GM08714 (cell line): ENCODE measurements at regions not wholly inside any gene's neighbourhood (a gene's known extent, or its start where the extent isn't known, plus 50 kb on each side); places are given as distances from the start of the nearest gene placed in this dataset.
"Not testable (repeated sequence)": the region's sequence is repeated elsewhere in the genome, so short reads cannot be mapped to it uniquely, and the experiment has no call there.

ENCODE experiments used
- H3K4me3 ChIP-seq: fragments of 200-500 bp; sonication (Bioruptor generic); 2 replicates; pipeline ENCODE4 v1.5.1; 2014; ENCODE audit warnings: mild to moderate bottlenecking, low read length, inconsistent platforms
- ZNF274 ChIP-seq: IDR thresholded peaks from 2 replicates; pipeline ENCODE4 v1.6.1; 2012; ENCODE audit warnings: mild to moderate bottlenecking, low read depth, low read length

GRCh38 chr18:70416496-70416895 lies 127.7 kb downstream of the SOCS6 start:
- no peak overlapping the region for H3K4me3 ChIP-seq
- no peak for TF ChIP-seq ZNF274

DNA sequence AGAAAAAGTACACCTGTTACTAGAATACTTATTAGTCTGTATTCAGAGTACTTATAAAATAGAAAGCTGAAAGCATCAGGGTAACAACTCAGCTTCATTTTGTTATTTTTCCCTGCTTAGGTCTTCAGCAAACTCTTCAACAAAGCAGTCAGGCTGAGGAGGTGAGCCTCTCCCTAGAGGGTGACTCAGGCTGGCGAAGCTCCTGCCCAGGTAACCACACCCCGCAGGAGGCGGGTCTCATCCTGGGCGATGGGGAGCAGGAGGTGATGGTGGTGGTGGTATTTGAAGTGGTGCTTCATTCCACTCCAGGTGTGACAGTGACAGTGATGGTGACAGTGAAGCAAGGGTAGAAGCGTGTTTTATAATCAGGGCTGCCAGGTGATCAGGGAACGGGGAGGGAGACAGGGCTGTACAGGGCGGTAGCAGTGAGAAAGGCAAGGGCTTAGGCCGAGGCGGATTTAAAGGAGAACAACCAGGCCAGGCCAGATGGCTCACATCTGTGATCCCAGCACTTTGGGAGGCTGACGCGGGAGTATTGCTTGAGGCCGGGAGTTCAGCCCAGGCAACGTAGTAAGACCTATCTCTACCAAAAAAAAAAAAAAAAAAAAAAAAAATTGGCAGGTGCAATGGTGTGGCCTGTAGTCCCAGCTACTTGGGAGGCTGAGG lies 127.1 kb downstream of the SOCS6 start:
- no peak overlapping the region for H3K4me3 ChIP-seq
- no peak for TF ChIP-seq ZNF274

- H3K4me3 ChIP-seq: no peak overlapping the region
- TF ChIP-seq ZNF274: no peak
Measured at GRCh38 chr18:70414315-70414900, 125.6 kb downstream of the SOCS6 start.

DNA sequence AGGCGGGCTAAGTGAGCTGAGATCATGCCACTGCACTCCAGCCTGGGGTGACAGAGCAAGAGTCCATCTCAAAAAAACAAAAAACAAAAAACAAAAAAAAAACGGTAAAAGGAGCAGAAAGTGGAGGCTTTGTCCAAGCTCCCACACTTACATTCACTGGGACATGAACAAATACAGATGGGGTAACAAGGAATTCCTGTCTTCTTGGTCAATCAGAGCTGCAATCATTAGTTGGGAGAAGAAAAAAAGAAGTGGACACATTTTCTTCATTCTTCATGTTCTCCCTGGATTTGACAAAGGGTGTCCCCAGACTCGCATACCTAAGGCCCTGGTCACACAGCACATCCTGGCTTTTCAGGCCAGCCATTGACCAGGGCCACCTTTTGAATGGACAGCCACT lies 124.6 kb downstream of the SOCS6 start:
- H3K4me3 ChIP-seq: no peak overlapping the region
- TF ChIP-seq ZNF274: no peak

DNA sequence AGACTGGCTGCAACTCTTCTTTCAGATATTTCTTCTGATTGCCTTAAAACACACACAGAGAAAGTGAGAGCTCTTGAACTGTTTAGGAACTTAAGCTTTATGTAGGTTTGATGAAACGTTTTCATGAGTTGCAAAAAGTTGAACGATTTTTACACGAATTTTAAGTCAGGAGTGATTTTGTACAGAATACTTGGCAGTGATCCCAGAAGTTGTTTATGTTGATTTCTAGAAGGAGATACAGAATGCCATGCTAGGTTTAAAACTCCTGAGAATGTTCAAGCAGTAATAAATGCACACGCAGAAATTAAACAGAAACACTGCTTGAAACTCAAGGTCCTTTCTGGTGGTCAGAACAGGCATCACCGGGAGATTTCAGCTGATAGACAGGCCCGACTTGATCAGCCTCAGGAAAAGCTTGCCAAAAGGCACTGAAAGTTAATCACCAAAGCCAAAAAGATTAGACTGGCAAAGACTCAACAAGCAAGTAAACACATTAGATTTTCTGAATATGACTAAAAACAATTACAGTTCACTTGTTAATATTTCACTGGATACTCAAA lies 123.1 kb downstream of the SOCS6 start:
- H3K4me3 ChIP-seq: no peak overlapping the region
- no peak for TF ChIP-seq ZNF274

DNA sequence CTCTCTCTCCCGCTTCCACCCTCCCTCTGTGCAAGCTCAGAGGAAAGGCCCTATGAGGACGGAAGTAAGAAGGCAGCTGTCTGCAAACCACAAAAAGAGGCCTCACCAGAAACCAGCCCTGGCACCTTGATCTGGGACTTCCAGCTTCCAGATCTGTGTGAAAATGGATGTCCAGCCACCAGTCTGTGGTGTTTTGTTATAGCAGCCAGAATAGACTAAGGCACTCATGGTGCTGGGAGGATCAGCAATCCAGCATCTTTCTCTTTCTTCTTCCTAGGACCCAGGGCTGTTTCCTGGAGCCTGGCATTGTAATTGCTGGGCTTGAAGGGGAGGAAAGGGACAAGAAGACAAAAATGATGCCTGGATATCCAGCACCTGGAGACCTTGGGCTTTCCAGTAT lies 122.5 kb downstream of the SOCS6 start:
- no peak overlapping the region for H3K4me3 ChIP-seq
- TF ChIP-seq ZNF274: no peak

DNA sequence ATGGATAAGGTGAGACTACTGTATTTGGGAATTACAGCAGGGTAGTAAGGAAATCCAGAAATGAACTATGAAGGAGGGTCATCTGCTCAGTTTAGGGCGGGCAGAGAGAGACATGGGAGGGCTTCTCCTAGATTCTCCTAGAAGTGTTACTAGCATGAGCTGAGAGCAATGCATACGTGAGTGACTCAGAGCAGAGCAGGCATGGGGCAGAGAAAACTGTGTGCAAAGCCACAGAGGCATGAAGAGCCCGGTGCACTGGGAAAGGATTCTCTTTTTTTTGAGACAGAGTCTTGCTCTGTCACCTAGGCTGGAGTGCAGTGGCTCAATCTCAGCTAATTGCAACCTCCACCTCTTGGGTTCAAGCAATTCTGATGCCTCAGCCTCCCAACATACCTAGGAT lies 116.2 kb downstream of the SOCS6 start:
- no peak for TF ChIP-seq ZNF274

DNA sequence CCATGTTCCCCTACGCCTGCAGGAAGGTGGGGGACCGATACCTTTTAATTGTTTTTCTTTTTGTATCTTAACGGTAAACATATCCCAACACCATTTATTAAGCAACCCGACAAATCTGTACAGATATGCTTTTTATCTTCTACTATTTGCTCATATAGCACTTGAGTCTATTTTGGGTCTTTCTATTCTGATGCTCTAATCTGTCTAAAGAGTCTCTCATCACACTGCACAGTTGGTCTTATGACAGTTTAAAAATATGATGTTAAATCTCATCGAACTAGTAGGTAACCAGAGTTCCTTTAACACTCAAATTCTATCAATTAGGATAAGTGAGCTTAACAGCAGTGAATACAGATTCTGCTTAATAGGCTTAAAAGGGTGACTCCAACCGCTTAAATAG lies 111.6 kb downstream of the SOCS6 start:
- no peak overlapping the region for H3K4me3 ChIP-seq

More for the DNA sequence above, 116.2 kb downstream of the SOCS6 start:
- no peak overlapping the region for H3K4me3 ChIP-seq

GRCh38 chr18:70398076-70398475 lies 109.2 kb downstream of the SOCS6 start:
- TF ChIP-seq ZNF274: no peak
- no peak overlapping the region for H3K4me3 ChIP-seq

More for the DNA sequence above, 111.6 kb downstream of the SOCS6 start:
- TF ChIP-seq ZNF274: no peak

DNA sequence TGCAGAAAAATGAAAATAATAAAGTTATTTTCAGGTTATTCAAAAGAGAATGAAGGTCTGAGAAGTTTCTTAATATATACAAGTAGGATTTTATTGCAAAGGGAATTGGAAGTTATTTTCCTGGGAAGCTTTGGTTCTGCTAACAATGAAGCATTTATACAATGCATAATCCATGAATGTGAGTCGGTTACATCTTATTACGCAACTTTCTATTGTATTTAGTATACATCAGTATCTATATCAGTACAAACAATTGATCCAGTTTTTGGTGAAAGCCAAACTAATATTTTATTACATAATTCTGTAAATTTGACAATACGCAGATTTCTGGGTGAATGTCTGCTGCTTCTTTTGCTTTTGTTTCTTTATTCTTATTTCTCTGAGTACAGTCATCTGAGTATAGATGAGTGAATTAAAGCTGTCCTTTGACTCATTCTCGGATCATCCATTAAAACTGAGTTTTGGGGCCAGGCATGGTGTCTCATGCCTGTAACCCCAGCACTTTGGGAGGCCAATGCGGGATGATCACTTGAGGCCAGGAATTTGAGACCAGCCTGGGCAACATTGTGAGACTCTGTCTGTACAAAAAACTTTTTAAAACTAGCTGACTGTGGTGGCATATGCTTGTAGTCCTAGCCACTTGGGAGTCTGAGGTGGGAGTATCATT lies 108.5 kb downstream of the SOCS6 start:
- TF ChIP-seq ZNF274: no peak
- H3K4me3 ChIP-seq: no peak overlapping the region

GRCh38 chr18:70395771-70396170 lies 106.9 kb downstream of the SOCS6 start:
- H3K4me3 ChIP-seq: not testable (repeated sequence)

DNA sequence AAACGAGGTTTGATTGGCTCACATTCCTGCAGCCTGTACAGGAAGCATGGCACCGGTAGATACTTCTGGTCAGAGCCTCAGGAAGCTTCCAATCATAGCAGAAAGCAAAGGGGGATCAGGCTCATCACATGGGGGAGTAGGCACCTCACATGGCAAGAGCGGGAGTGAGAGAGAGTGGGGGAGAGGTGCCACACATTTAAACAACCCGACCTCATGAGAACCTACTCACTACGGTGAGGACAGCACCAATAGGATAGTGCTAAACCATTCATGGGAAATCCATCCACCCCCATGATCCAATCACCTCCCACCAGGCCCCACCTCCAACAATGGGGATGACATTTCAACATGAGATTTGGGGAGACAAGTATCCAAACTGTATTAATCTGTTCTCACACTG lies 105.8 kb downstream of the SOCS6 start:
- no peak overlapping the region for H3K4me3 ChIP-seq
- TF ChIP-seq ZNF274: no peak

DNA sequence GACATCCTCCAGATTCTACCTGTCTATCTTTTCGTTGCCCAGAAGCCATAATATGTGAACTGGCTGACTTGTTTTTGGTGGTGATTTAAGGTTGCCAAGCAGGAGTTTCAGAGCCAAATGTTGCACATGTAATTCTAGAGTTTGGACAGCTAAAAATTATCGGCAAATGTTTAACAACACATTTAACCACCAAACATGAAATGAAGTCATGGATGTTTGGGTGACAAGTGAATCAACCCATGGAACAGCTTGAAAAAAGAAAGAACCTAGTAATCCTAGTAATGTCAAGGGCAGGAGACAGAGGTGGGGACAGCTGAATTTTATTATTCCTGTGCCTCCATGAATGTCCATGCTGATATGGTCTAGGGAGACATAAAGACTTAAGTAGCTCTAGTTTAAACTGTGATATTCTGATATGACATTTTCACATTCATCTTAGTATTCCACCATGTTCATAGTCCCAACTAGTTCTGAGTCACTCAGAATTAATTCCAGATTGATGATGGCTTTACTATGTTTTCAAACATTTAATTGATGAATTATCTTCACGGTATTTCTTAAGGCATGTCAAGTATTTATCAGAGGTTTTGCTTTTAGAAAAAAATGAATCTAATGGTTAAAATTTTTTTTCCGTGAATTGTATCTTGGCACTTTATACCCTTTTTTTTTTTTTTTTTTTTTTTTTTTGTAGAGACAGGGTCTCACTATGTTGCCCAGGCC lies 101.7 kb downstream of the SOCS6 start:
- H3K4me3 ChIP-seq: no peak overlapping the region
- TF ChIP-seq ZNF274: no peak

GRCh38 chr18:70389036-70389435 lies 100.2 kb downstream of the SOCS6 start:
- not testable (repeated sequence) for H3K4me3 ChIP-seq
